ENCODE measurements at regions not wholly inside any gene's neighbourhood (a gene's known extent, or its start where the extent isn't known, plus 50 kb on each side); places are given as distances from the start of the nearest gene placed in this dataset.

- Histone ChIP-seq H3K4me3 (ENCODE audit: low read length) (no peak overlapping the region), H3K27ac (ENCODE audit: low read depth, low read length) (no peak overlapping the region), H3K4me2 (ENCODE audit: low read length) (no peak overlapping the region), H3K36me3 (ENCODE audit: control insufficient read depth, low read length) (no peaks in the 10 kb centered on the region), H3K79me2 (ENCODE audit: control insufficient read depth, low read length) (no peaks in the 10 kb centered on the region), H3K27me3 (ENCODE audit: control insufficient read depth, low read length) (no peaks in the 10 kb centered on the region), H3F3A (ENCODE audit: control insufficient read depth, insufficient read depth) (no peaks in the 10 kb centered on the region), H3K4me1 (ENCODE audit: control insufficient read depth, low read length) (no peaks in the 10 kb centered on the region), H4K20me1 (ENCODE audit: control insufficient read depth, insufficient read depth, low read depth, low read length) (no peaks in the 10 kb centered on the region), H3K9me2 (replicated peaks; ENCODE audit: control insufficient read depth, low read length) (no peaks in the 10 kb centered on the region), H3K9me3 (ENCODE audit: control insufficient read depth, insufficient read depth, low read length) (no peaks in the 10 kb centered on the region; the same call in 1 of the 2 replicates)
- no peak for TF ChIP-seq EZH2phosphoT487 (IDR thresholded peaks at IDR 0.05; ENCODE audit: borderline replicate concordance, low read length)
- TF ChIP-seq CTCF (IDR thresholded peaks at IDR 0.05; ENCODE audit: low read depth, low read length, poor library complexity, severe bottlenecking): no peak
Measured at GRCh38 chr14:89743828-89744227, 210.7 kb downstream of the EFCAB11 start.

- Histone ChIP-seq H3K4me3 (ENCODE audit: low read length) (no peak overlapping the region), H4K20me1 (ENCODE audit: control insufficient read depth, insufficient read depth, low read depth, low read length) (no peaks in the 10 kb centered on the region), H3K9me2 (replicated peaks; ENCODE audit: control insufficient read depth, low read length) (no peaks in the 10 kb centered on the region), H3K27ac (ENCODE audit: low read depth, low read length) (no peak overlapping the region), H3K4me1 (ENCODE audit: control insufficient read depth, low read length) (no peaks in the 10 kb centered on the region), H3K27me3 (ENCODE audit: control insufficient read depth, low read length) (no peaks in the 10 kb centered on the region), H3K36me3 (ENCODE audit: control insufficient read depth, low read length) (no peaks in the 10 kb centered on the region), H3F3A (ENCODE audit: control insufficient read depth, insufficient read depth) (no peaks in the 10 kb centered on the region), H3K9me3 (ENCODE audit: control insufficient read depth, insufficient read depth, low read length) (no peaks in the 10 kb centered on the region; the same call in 1 of the 2 replicates), H3K4me2 (ENCODE audit: low read length) (no peak overlapping the region), H3K79me2 (ENCODE audit: control insufficient read depth, low read length) (no peaks in the 10 kb centered on the region)
- TF ChIP-seq EZH2phosphoT487 (IDR thresholded peaks at IDR 0.05; ENCODE audit: borderline replicate concordance, low read length) (no peak), CTCF (IDR thresholded peaks at IDR 0.05; ENCODE audit: low read depth, low read length, poor library complexity, severe bottlenecking) (no peak)
Measured at GRCh38 chr14:89740241-89740640, 214.3 kb downstream of the EFCAB11 start.

- Histone ChIP-seq H3K36me3 (ENCODE audit: control insufficient read depth, low read length) (no peaks in the 10 kb centered on the region), H3K9me3 (ENCODE audit: control insufficient read depth, insufficient read depth, low read length) (no peaks in the 10 kb centered on the region; the same call in 1 of the 2 replicates), H3K4me2 (ENCODE audit: low read length) (no peak overlapping the region), H3K4me3 (ENCODE audit: low read length) (no peak overlapping the region), H3K27ac (ENCODE audit: low read depth, low read length) (no peak overlapping the region), H4K20me1 (ENCODE audit: control insufficient read depth, insufficient read depth, low read depth, low read length) (no peaks in the 10 kb centered on the region), H3K79me2 (ENCODE audit: control insufficient read depth, low read length) (no peaks in the 10 kb centered on the region), H3K4me1 (ENCODE audit: control insufficient read depth, low read length) (peaks cover 2% of the 10 kb centered on the region; the same call in 1 of the 2 replicates), H3F3A (ENCODE audit: control insufficient read depth, insufficient read depth) (no peaks in the 10 kb centered on the region), H3K27me3 (ENCODE audit: control insufficient read depth, low read length) (no peaks in the 10 kb centered on the region), H3K9me2 (replicated peaks; ENCODE audit: control insufficient read depth, low read length) (no peaks in the 10 kb centered on the region)
- TF ChIP-seq CTCF (IDR thresholded peaks at IDR 0.05; ENCODE audit: low read depth, low read length, poor library complexity, severe bottlenecking) (no peak), EZH2phosphoT487 (IDR thresholded peaks at IDR 0.05; ENCODE audit: borderline replicate concordance, low read length) (no peak)
Measured at GRCh38 chr14:89736881-89737280, 217.6 kb downstream of the EFCAB11 start.

Measured in DOHH2 (cell line).